Loucy (cell line): ENCODE measurements at regions not wholly inside any gene's neighbourhood (a gene's known extent, or its start where the extent isn't known, plus 50 kb on each side); places are given as distances from the start of the nearest gene placed in this dataset.

Experiments
- CTCF ChIP-seq: fragments of 200-600 bp; sonication (generic); conservative IDR thresholded peaks from 2 replicates; pipeline ENCODE4 v1.5.1; 2014; ENCODE audit warnings: mild to moderate bottlenecking, antibody characterized with exemption, low read length
- EZH2phosphoT487 ChIP-seq: fragments of 200-600 bp; IDR thresholded peaks from 2 replicates; pipeline ENCODE4 v1.6.1; 2018; ENCODE audit warnings: antibody characterized with exemption, mild to moderate bottlenecking, moderate library complexity, borderline replicate concordance

GRCh38 chr14:65957631-65958205 lies 528.5 kb upstream of the CCDC196 start:
- TF ChIP-seq CTCF (no peak), EZH2phosphoT487 (no peak)
